GM19463 (cell line): ENCODE measurements at regions not wholly inside any gene's neighbourhood (a gene's known extent, or its start where the extent isn't known, plus 50 kb on each side); places are given as distances from the start of the nearest gene placed in this dataset.
"Not testable (repeated sequence)": the region's sequence is repeated elsewhere in the genome, so short reads cannot be mapped to it uniquely, and the experiment has no call there.

Experiments
- ATAC-seq: cut with Tn5 transposase; IDR thresholded peaks from one replicate; pipeline ENCODE4 v1.9.1; 2021; ENCODE audit warnings: mild to moderate bottlenecking, moderate library complexity; ENCODE audit not compliant: unreplicated experiment

DNA sequence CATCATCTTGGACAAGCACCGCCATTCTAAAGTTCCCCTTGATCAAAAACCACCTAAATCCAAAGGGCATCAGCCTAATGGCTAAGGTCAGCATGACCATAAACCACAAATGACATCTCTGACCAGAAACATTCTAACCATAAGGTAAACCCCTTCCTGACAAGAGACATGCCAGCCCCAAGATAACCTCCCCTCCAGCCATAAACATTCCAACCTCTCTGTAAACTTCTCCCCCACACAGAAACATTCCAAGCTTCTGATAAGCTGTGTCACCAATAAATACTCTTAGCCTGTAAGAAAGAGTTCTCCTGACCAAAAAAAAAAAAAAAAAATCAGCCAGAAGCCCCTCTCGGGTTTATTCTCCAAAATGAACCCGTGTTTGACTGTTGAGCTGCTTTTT is 268.2 kb downstream of the RNF152 start:
- ATAC-seq: not testable (repeated sequence)

DNA sequence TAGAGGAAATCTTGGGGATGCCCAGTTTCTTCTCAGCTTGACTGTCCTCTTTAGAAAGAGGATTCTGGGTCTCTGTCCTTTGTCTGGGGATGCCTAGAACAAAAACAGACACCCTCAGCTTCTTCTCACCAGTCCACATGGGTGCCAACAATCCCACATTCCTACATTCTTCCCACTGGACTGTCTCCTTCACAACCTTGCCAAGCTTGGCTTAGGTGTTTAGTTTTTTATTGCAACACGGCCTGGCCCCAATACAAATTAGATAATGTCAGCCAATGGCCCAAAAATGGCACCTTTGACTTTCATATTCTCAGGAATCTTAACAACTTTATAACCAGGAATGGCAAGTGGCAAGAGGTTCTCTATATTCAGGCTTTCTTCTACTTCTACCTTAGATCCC is 273.0 kb downstream of the RNF152 start:
- no peak for ATAC-seq

- ATAC-seq: no peak
These were observed 274.0 kb downstream of the RNF152 start for GRCh38 chr18:61618816-61619215.

GRCh38 chr18:61616111-61616610 is 276.6 kb downstream of the RNF152 start:
- ATAC-seq: no peak

GRCh38 chr18:61612517-61612916 is 279.3 kb downstream of the CDH20 start:
- no peak for ATAC-seq

DNA sequence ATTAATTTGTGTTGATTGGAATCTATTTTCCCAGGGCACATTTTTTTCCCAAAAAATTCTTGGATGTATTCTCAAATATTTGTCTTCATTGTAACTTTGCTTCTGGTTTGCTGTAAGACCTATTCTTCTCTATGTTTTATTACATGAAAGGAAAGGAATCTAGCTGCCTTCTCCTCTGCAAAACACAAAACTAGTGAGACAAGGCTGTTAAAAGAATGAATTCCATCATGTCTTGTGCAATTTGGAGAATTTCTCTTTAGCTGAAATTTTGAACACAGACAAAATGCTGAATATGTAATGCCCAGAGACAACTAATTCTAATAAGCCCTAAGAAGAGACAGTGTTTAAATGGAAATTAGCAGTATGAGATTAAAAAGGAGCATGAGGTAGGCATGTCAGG is 275.9 kb downstream of the CDH20 start:
- ATAC-seq: no peak

DNA sequence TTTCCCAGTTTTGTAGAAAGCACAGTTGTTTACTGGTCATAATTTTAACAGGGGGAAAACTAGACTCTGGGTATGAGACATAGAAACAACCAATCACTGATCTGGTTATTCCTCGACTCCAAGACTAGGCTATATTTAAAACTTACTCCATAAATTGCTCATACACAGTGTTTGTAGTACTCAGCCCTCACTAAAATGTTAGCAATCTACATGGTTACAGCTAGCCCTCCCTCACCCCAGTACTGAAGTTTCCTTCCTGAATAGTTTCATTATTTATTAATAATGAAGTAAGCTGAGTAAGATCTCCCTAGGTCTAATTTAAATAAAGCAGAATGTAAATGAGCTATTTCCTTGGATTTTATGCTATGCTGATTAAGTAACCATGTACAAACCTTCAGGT is 275.1 kb downstream of the CDH20 start:
- ATAC-seq: no peak

GRCh38 chr18:61607867-61608266 is 274.6 kb downstream of the CDH20 start:
- ATAC-seq: no peak

DNA sequence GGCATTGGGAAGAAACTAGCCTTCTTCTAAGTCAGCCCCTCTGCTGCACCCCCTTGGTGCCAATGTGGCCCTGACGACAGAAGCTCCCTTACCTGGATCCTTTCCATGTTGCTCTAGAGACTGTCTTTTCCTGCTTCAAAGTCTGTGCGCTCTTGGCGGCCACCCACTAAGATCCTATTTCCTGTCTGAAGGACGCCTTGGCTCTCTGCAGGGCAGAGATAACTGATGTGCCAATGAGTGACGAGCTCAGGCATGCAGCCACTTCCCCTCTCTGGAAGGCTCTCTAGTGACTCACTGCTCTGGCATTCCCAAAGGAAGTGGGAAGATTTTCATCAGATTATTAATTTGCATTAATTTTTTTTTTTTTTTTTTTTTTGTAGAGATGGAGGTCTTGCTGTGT is 273.5 kb downstream of the CDH20 start:
- ATAC-seq: no peak

GRCh38 chr18:61606068-61606660 is 272.9 kb downstream of the CDH20 start:
- ATAC-seq: no peak

- ATAC-seq: no peak
These were observed 272.3 kb downstream of the CDH20 start for GRCh38 chr18:61605376-61606067.
